GM18907 (cell line): ENCODE measurements at regions not wholly inside any gene's neighbourhood (a gene's known extent, or its start where the extent isn't known, plus 50 kb on each side); places are given as distances from the start of the nearest gene placed in this dataset.

Experiments used
- ATAC-seq: cut with Tn5 transposase; IDR thresholded peaks from one replicate; pipeline ENCODE4 v1.9.1; 2021; ENCODE audit warnings: mild to moderate bottlenecking, moderate library complexity; ENCODE audit not compliant: unreplicated experiment

DNA sequence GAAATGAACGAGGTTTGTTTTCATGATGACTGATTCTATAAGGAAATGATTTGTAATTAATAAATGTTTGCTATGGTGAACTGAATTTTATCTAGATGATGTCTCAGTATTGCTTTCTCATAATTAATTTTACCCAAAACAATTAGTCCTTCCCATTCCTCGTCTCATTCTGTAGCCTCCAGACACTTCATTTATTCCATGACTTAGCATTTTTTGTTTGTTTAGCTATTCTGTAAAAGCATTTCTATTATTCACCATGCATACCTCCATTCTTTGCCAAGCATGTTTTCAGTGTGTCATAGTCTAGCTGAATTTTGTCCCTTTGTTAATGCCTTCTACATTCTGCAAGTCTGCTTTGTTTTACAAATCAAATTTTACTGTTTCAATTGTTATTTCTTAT lies 137.4 kb upstream of the RPL10L start:
- ATAC-seq, result no peak

DNA sequence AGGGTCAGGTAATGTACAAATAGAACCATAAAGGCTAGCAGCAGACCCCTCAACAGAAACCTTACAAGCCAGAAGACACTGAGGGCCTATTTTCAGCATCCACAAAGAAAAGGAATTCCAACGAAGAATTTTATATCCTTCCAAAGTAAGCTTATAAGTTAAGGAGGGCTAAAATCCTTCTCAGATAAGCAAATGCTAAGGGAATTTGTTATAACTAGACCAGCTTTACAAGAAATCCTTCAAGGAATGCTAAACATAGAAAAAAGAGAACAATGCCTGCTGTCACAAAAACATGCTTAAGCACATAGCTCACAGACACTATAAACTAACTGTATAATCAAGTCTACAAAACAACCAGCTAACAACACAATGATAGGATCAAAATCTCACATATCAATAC lies 130.7 kb upstream of the RPL10L start:
- no peak for ATAC-seq

DNA sequence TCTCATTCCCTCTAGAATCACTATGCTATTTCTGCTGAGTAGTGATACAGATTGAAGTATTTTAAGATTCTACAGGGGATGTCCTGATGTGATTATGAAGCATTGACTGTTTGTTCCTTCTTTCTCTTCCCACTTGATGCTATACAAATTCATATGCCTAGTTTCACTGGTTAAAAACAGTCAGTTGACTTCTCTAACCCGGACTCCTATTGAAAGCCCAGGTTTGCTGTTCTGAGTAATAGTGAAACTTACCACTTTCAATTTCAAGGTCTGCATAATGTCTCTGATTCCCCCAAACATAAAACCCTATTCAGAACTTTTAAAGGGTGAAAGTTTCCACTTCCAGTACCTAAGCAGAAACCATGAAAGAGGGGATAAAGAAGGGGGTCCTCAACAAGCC lies 117.7 kb upstream of the RPL10L start:
- peak; percentile 100 for ATAC-seq

DNA sequence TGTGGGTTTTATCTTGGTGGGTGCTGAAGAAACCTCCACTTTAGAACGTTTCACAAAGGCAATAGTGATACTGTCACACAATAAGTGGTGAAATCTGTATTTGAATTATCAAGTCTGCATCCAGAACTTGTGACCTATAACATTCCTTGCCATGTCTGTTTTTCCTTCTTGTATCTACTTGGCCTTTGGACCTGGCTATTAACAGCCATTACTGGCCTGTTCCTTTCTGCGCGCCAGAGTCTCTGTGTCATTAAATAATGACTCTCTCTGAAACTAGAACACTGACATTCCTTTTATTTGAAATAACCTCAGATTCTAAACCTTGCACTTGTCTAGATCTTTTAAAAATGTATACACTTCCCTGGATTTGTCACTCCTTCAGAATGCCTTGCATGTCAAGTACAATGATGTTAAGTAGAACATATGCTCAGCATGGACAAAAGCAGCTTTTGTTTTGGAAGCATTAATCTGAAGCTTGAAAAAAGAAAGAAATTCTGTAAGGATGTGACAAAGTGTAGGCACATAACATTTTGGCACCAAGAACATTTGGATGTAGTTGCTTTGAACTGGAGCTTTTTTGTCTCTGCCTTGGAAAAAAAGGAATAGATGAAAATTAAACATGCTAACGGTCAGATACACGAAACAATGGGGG lies 95.5 kb upstream of the RPL10L start:
- no peak for ATAC-seq

DNA sequence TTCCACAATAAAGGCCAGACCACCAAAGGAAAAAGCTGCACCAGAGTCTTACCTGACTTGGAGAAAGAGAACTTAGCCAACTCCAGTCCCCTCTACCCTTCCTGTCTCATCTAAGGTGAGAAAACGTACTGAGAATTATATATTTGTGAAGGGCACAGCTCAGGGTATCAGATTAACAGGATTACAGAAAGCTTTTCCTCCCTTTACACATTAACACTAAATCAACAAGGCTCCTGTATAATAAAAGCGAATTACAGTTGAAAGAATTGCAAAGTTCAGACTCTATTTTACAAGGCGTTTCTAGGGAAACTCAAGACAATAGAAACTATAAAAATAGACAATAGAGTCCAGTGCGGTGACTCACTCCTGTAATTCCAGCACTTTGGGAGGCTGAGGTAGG lies 82.7 kb upstream of the RPL10L start:
- no peak for ATAC-seq

DNA sequence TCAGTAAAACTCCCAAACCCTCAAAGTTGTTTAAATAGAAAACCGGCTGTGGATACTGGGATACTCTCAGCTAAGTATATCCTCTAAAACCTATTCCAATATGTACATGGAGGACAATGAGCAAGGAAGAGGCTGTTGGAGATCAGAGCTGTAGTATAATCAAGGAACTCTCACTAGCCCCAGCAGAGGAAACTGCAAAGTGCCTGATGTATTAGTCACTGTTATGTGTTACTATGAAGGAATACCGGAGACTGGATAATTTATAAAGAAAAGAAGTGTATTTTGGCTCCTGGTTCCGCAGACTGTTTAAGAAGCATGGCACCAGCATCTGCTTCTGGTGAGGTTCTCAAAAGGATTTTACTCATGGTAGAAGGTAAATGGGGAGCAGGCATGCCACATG lies 65.6 kb upstream of the RPL10L start:
- no peak for ATAC-seq
